Tibial nerve (tissue), 4 donors: ENCODE measurements at regions not wholly inside any gene's neighbourhood (a gene's known extent, or its start where the extent isn't known, plus 50 kb on each side); places are given as distances from the start of the nearest gene placed in this dataset.

Source experiments
- EP300 ChIP-seq, 2 donors: sonication (generic); formaldehyde crosslinking; IDR thresholded peaks; one replicate each; pipeline ENCODE4 v1.6.1; 2017; ENCODE audit warnings: antibody characterized with exemption in 2 of 2, mild to moderate bottlenecking in 1 of 2
- POLR2A ChIP-seq, 2 donors: fragments of 450-650 bp; IDR thresholded peaks; one replicate each; pipeline ENCODE4 v1.6.1; 2017; ENCODE audit warnings: antibody characterized with exemption in 2 of 2, mild to moderate bottlenecking in 2 of 2, moderate library complexity in 2 of 2
- TF ChIP-seq, protein P1 (sequence below), 5 experiments: fragments of 200-600 bp in 3 of 5; fragments of 450-650 bp in 2 of 5; sonication (generic) in 3 of 5; IDR thresholded peaks; one replicate each; pipeline ENCODE4 v1.5.1; 2016 to 2019; ENCODE audit warnings: antibody characterized with exemption in 5 of 5, mild to moderate bottlenecking in 3 of 5, moderate library complexity in 2 of 5

DNA sequence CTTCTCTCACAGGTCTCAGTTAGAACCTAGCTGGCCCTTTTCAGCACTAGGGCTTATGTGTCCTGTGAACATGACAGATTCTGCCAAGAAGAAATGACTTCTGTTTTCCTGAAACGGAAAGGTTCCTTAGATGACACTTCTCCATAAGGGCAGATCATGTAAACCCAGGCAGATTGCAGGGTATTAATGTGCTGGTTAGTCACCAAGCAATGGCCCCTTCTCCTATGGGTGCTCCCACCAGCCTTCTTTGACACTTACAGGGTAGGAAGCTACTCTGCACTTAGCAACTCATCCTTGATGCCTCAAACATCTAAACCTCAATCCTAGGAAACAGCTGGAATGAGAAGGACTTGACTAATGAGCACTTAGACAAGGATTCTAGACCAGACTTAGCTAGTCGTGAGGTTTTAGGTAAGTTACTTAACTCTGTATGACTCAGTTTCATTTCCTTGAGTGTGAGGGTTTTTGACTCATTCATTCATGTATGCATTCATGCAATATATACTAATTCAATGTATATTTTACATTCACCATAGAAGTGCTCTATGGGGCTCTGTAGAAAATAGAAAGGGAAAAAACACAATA, 74.1 kb upstream of the PLXNA2 start:
- TF ChIP-seq, protein P1, sequence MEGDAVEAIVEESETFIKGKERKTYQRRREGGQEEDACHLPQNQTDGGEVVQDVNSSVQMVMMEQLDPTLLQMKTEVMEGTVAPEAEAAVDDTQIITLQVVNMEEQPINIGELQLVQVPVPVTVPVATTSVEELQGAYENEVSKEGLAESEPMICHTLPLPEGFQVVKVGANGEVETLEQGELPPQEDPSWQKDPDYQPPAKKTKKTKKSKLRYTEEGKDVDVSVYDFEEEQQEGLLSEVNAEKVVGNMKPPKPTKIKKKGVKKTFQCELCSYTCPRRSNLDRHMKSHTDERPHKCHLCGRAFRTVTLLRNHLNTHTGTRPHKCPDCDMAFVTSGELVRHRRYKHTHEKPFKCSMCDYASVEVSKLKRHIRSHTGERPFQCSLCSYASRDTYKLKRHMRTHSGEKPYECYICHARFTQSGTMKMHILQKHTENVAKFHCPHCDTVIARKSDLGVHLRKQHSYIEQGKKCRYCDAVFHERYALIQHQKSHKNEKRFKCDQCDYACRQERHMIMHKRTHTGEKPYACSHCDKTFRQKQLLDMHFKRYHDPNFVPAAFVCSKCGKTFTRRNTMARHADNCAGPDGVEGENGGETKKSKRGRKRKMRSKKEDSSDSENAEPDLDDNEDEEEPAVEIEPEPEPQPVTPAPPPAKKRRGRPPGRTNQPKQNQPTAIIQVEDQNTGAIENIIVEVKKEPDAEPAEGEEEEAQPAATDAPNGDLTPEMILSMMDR (IDR thresholded peaks at IDR 0.05) = no peak
- TF ChIP-seq POLR2A (IDR thresholded peaks at IDR 0.05) (no peak), EP300 (IDR thresholded peaks at IDR 0.05) (no peak)
